Skeletal muscle cell (primary cell): ENCODE measurements at regions not wholly inside any gene's neighbourhood (a gene's known extent, or its start where the extent isn't known, plus 50 kb on each side); places are given as distances from the start of the nearest gene placed in this dataset.
"Not testable (repeated sequence)": the region's sequence is repeated elsewhere in the genome, so short reads cannot be mapped to it uniquely, and the experiment has no call there.

ENCODE experiments used
- DNase-seq: peaks from one replicate; pipeline ENCODE4 v3.0.0-alpha.2; 2010; ENCODE audit warnings: low read depth
- H3K4me3 ChIP-seq: 2 replicates; pipeline ENCODE4 v1.5.1; 2011; ENCODE audit warnings: low read depth, mild to moderate bottlenecking, control low read depth, low read length, moderate library complexity

GRCh38 chr7:25565949-25566348 lies 337.7 kb upstream of the NPVF start:
- peak; percentile 8 for DNase-seq
- H3K4me3 ChIP-seq, result no peak overlapping the region

- no peak for DNase-seq
- H3K4me3 ChIP-seq, result no peak overlapping the region
These were observed 339.1 kb upstream of the NPVF start for GRCh38 chr7:25567430-25567829.

GRCh38 chr7:25569765-25570164 lies 341.5 kb upstream of the NPVF start:
- no peak overlapping the region for H3K4me3 ChIP-seq
- DNase-seq, result no peak

- DNase-seq, result no peak
These were observed 344.1 kb upstream of the NPVF start for GRCh38 chr7:25572423-25572822.

GRCh38 chr7:25574828-25575227 lies 346.5 kb upstream of the NPVF start:
- no peak overlapping the region for H3K4me3 ChIP-seq
- no peak for DNase-seq

More at GRCh38 chr7:25572423-25572822, 344.1 kb upstream of the NPVF start:
- H3K4me3 ChIP-seq, result no peak overlapping the region

- H3K4me3 ChIP-seq, result no peak overlapping the region
- DNase-seq, result no peak
These were observed 347.3 kb upstream of the NPVF start for GRCh38 chr7:25575634-25576033.

- DNase-seq, result no peak
These were observed 350.9 kb upstream of the NPVF start for GRCh38 chr7:25578991-25579777.

GRCh38 chr7:25579778-25580075 lies 351.4 kb upstream of the NPVF start:
- no peak for DNase-seq
- H3K4me3 ChIP-seq, result no peak overlapping the region

More at GRCh38 chr7:25578991-25579777, 350.9 kb upstream of the NPVF start:
- no peak overlapping the region for H3K4me3 ChIP-seq

GRCh38 chr7:25580141-25580540 lies 351.9 kb upstream of the NPVF start:
- DNase-seq, result no peak
- no peak overlapping the region for H3K4me3 ChIP-seq

- DNase-seq, result no peak
- H3K4me3 ChIP-seq, result no peak overlapping the region
These were observed 355.3 kb upstream of the NPVF start for GRCh38 chr7:25583621-25584020.

GRCh38 chr7:25584112-25584938 lies 356.0 kb upstream of the NPVF start:
- no peak for DNase-seq
- H3K4me3 ChIP-seq, result no peak overlapping the region

GRCh38 chr7:25586513-25586912 lies 358.2 kb upstream of the NPVF start:
- DNase-seq, result no peak
- H3K4me3 ChIP-seq, result no peak overlapping the region

- no peak overlapping the region for H3K4me3 ChIP-seq
- DNase-seq, result no peak
These were observed 365.8 kb upstream of the NPVF start for GRCh38 chr7:25594122-25594521.

- no peak for DNase-seq
- H3K4me3 ChIP-seq, result no peak overlapping the region
These were observed 366.4 kb upstream of the NPVF start for GRCh38 chr7:25594728-25595127.

- no peak for DNase-seq
- H3K4me3 ChIP-seq, result no peak overlapping the region
These were observed 367.7 kb upstream of the NPVF start for GRCh38 chr7:25595996-25596395.

- no peak overlapping the region for H3K4me3 ChIP-seq
- DNase-seq, result no peak
These were observed 368.2 kb upstream of the NPVF start for GRCh38 chr7:25596443-25596842.

GRCh38 chr7:25597946-25598345 lies 369.7 kb upstream of the NPVF start:
- DNase-seq, result no peak

GRCh38 chr7:25598765-25599164 lies 370.5 kb upstream of the NPVF start:
- DNase-seq, result no peak
- H3K4me3 ChIP-seq, result no peak overlapping the region

More at GRCh38 chr7:25597946-25598345, 369.7 kb upstream of the NPVF start:
- no peak overlapping the region for H3K4me3 ChIP-seq

- H3K4me3 ChIP-seq, result no peak overlapping the region
- no peak for DNase-seq
These were observed 372.1 kb upstream of the NPVF start for GRCh38 chr7:25600262-25600920.

GRCh38 chr7:25602730-25603426 lies 374.6 kb upstream of the NPVF start:
- not testable (repeated sequence) for DNase-seq
- peak overlapping the region; percentile 21 for H3K4me3 ChIP-seq
